ENCODE measurements at regions not wholly inside any gene's neighbourhood (a gene's known extent, or its start where the extent isn't known, plus 50 kb on each side); places are given as distances from the start of the nearest gene placed in this dataset.

- no peak overlapping the region for H3K4me2 ChIP-seq (replicated peaks; ENCODE audit: extremely low read depth, low read length, poor library complexity, severe bottlenecking)
- no peaks in the 10 kb centered on the region for H3K4me1 Mint-ChIP-seq
- no peaks in the 10 kb centered on the region for H3K27me3 Mint-ChIP-seq (ENCODE audit: low read depth in 3 of 3)
- no peak overlapping the region for H3K4me3 Mint-ChIP-seq
- no peak overlapping the region for H2AFZ ChIP-seq (ENCODE audit: insufficient read depth, low read depth, low read length, poor library complexity, severe bottlenecking)
- no peak overlapping the region for H3K27ac Mint-ChIP-seq
- no peaks in the 10 kb centered on the region for H3K4me1 ChIP-seq (ENCODE audit: control insufficient read depth in 1 of 2, insufficient read depth in 2 of 2, low read length in 2 of 2)
- no peaks in the 10 kb centered on the region for H3K79me2 ChIP-seq (ENCODE audit: insufficient read depth, low read length)
- no peaks in the 10 kb centered on the region for H3K36me3 ChIP-seq (replicated peaks in 1 of 2; ENCODE audit: control insufficient read depth in 1 of 2, insufficient read depth in 2 of 2, low read length in 2 of 2)
- DNase-seq = no peak
- no peak overlapping the region for H3K4me3 ChIP-seq (replicated peaks in 1 of 3; ENCODE audit: low read depth in 2 of 3, low read length in 3 of 3)
- H3K27me3 ChIP-seq (ENCODE audit: control insufficient read depth in 2 of 2, insufficient read depth in 2 of 2, low read length in 2 of 2) = no peaks in the 10 kb centered on the region
- peaks cover 23 to 36% of the 10 kb centered on the region in 2 donors for H3K9me3 ChIP-seq (replicated peaks in 1 of 2; ENCODE audit: control insufficient read depth in 1 of 2, insufficient read depth in 1 of 2, low read length in 2 of 2)
- no peak for TF ChIP-seq CTCF (IDR thresholded peaks at IDR 0.05)
- no peaks in the 10 kb centered on the region for H3K36me3 Mint-ChIP-seq
- no peak overlapping the region for H3K27ac ChIP-seq (ENCODE audit: low read depth in 1 of 2, low read length in 2 of 2)
- no peaks in the 10 kb centered on the region for H4K20me1 ChIP-seq (ENCODE audit: insufficient read depth, low read length)
- H3K9me3 Mint-ChIP-seq = peaks cover 11 to 40% (median 27%) of the 10 kb centered on the region in 7 donors
- H3K9ac ChIP-seq (ENCODE audit: insufficient read depth, low read length, poor library complexity, severe bottlenecking) = no peak overlapping the region
- WGBS (ENCODE audit: insufficient coverage) = 90% methylated on average over 2 of the region's 6 CpGs
- intact Hi-C loops (cut with micrococcal nuclease) = no loop called here
Measured at GRCh38 chr3:6035626-6036025, 825.3 kb upstream of the GRM7 start.

GRCh38 chr3:6039971-6040370, 820.9 kb upstream of the GRM7 start:
- H3K27ac Mint-ChIP-seq = no peak overlapping the region
- peaks cover 23 to 32% of the 10 kb centered on the region in 2 donors for H3K9me3 ChIP-seq (replicated peaks in 1 of 2; ENCODE audit: control insufficient read depth in 1 of 2, insufficient read depth in 1 of 2, low read length in 2 of 2)
- no peak for TF ChIP-seq CTCF (IDR thresholded peaks at IDR 0.05)
- no peak overlapping the region for H3K9ac ChIP-seq (ENCODE audit: insufficient read depth, low read length, poor library complexity, severe bottlenecking)
- H3K4me1 Mint-ChIP-seq = no peaks in the 10 kb centered on the region
- H3K27me3 Mint-ChIP-seq (ENCODE audit: low read depth in 3 of 3) = peaks cover 0 to 2% (median 0%) of the 10 kb centered on the region in 3 donors
- H3K27ac ChIP-seq (ENCODE audit: low read depth in 1 of 2, low read length in 2 of 2) = no peak overlapping the region
- intact Hi-C loops (cut with micrococcal nuclease) = no loop called here
- peaks cover 5 to 26% (median 22%) of the 10 kb centered on the region in 7 donors for H3K9me3 Mint-ChIP-seq
- WGBS (ENCODE audit: insufficient coverage) = no CpG with 5 or more reads among the region's 3 CpGs
- DNase-seq = no peak
- H3K36me3 Mint-ChIP-seq = no peaks in the 10 kb centered on the region
- no peak overlapping the region for H3K4me2 ChIP-seq (replicated peaks; ENCODE audit: extremely low read depth, low read length, poor library complexity, severe bottlenecking)
- no peak overlapping the region for H2AFZ ChIP-seq (ENCODE audit: insufficient read depth, low read depth, low read length, poor library complexity, severe bottlenecking)
- H4K20me1 ChIP-seq (ENCODE audit: insufficient read depth, low read length) = no peaks in the 10 kb centered on the region
- no peak overlapping the region for H3K4me3 ChIP-seq (replicated peaks in 1 of 3; ENCODE audit: low read depth in 2 of 3, low read length in 3 of 3)
- no peaks in the 10 kb centered on the region for H3K79me2 ChIP-seq (ENCODE audit: insufficient read depth, low read length)
- H3K4me3 Mint-ChIP-seq = no peak overlapping the region
- H3K36me3 ChIP-seq (replicated peaks in 1 of 2; ENCODE audit: control insufficient read depth in 1 of 2, insufficient read depth in 2 of 2, low read length in 2 of 2) = no peaks in the 10 kb centered on the region
- no peaks in the 10 kb centered on the region for H3K4me1 ChIP-seq (ENCODE audit: control insufficient read depth in 1 of 2, insufficient read depth in 2 of 2, low read length in 2 of 2)
- no peaks in the 10 kb centered on the region for H3K27me3 ChIP-seq (ENCODE audit: control insufficient read depth in 2 of 2, insufficient read depth in 2 of 2, low read length in 2 of 2)
